ENCODE measurements at regions not wholly inside any gene's neighbourhood (a gene's known extent, or its start where the extent isn't known, plus 50 kb on each side); places are given as distances from the start of the nearest gene placed in this dataset.

DNA sequence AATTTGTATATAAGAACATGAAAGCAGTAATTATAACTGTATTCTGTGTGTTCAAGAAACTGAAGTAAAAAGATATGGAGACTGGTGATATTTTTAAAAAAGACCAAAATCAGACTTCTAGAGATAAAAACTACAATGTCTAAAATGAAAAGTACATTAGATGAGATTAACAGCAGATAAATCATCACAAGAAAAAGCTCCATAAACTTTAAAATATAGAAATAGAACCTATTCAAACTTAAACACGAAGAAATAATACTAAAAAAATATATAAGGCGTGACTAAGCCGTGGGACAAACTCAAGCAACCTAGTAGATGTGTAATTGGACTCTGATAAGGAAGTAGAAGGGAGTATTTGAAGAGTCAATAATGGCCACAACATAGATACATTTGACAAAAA is 189.1 kb upstream of the ZMIZ1 start:
- DNase-seq (ENCODE audit: low read depth) = no peak

DNA sequence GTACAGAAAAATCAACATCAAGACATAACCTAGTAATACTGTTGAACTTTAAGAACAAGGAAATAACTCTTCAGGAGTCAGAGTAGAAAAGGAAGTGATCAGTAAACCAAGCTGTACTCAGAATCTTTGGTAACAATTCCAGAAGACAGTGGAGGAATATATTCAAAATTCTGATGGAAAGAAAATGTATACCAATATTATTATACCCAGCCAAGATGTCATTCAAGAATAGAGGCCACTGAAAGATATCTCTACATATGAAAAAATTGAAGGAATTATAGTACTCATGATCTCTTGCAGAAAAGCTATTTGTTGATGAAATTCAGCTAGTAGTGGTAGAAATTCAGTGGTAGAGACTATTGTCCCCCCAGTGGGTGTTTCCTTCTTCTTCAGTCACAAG is 182.6 kb upstream of the ZMIZ1 start:
- DNase-seq (ENCODE audit: low read depth) = no peak

GRCh38 chr10:78889536-78890063 is 179.2 kb upstream of the ZMIZ1 start:
- no peak for DNase-seq (ENCODE audit: low read depth)

- DNase-seq (ENCODE audit: low read depth) = no peak
These were observed 178.3 kb upstream of the ZMIZ1 start for GRCh38 chr10:78890506-78890905.

DNA sequence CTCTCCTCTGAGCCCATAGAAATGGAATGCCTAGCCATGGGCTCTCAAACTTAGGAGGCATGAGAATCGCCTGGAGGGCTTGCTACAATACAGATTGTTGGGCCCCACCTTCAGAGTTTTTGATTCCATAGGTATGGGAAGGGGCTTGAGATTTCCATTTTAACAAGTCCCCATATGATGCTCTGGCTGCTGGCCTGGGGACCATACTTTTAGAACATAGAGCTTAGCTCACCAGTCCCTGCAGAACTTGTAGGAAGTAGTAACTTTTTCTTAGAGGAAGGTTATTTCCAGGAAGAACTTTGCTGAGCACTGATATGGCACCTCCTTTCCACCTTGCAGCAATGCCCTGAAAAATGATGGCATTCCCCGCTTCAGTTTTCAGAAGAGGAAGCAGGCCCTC is 177.0 kb upstream of the ZMIZ1 start:
- DNase-seq (ENCODE audit: low read depth) = no peak

GRCh38 chr10:78892338-78893176 is 176.2 kb upstream of the ZMIZ1 start:
- DNase-seq (ENCODE audit: low read depth) = no peak

DNA sequence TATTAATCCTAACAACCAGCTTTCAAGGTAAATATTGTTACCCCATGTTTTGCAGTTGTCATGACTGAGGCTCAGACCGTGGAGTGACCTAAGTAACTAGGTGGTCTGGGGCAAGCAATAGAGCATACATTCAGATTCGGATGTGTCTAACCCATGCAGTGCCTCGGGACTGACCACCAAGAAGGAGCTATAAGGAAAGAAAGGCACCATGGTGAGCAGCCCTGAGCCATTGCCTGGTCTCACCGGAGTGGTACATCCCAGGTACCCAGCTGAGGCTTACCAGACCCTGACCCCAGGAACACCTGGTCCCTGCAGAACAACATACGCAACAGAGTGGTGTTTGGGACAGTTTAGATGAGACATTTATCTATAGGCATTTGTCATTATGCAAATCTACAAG is 175.5 kb upstream of the ZMIZ1 start:
- DNase-seq (ENCODE audit: low read depth) = no peak

DNA sequence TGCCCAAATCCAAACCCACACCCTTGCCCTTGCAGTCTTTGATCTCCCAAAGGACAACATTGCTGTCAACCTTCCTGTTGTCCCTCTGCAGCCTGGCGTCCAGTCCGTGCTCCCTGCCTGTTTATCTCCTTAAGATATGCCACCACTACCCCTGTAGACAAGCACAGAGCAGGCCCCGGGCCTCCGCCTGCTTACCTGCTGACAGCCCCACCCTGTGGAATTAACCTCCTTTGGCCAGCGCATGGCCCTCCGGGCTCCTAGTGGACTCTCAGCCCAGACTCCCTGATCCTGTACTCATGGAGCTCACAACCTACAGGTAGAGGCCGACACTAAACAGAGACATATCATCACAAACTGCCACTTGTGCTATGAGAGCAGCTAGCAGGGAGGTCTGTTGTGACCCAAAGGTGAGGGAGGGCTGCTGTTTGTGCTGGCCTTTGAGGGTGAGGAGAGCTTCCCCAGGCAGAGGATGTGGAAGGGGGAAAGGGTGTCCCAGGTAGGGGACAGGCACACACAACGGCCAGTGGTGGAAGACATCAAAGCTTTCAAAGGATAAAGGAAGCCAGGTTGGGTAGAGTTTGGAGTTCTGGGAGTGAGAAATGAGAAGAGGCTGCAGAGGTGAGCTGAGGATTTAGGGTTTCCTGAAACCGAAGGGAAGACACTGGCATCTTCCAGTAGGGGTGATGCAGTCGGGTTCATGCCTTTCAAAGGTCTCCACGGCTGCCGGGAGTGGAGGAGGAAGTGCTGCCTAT is 174.5 kb upstream of the ZMIZ1 start:
- DNase-seq (ENCODE audit: low read depth) = no peak

DNA sequence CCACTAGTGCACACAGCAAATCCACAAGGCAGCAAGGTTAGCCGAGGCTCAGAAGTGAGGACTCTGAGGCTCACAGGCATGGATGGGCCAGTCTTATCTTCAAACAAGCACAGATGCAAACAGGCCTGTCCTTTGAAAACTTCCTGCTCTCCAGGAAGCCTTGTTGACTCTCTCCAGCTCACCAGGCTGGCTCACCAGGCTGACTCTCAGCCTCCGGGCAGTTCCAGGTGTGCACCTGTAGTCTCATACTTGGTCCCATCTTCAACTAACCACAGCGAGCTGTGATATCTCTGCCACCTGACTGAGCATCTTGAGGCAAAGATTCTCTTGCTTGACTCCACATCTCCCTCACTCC is 173.9 kb upstream of the ZMIZ1 start:
- no peak for DNase-seq (ENCODE audit: low read depth)

DNA sequence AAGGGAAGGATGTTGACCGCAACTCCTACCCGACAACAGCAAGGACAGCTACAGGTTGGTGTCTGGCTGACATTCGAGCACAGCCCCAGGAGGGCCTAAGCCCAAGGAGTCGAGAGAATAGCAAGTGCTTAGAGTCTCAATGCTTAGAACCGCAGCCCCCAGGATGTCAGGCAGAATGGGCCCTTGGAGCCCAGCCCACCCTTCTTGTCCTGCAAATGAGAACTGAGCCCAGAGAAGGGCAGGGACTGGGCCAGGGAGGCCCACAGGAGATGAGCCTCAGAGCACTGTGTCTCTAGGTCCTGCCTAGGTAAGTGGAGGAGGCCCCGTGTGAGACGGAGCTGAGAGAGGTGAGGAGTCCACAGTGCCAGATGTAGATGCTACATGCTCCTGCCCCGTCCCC is 173.3 kb upstream of the ZMIZ1 start:
- no peak for DNase-seq (ENCODE audit: low read depth)

DNA sequence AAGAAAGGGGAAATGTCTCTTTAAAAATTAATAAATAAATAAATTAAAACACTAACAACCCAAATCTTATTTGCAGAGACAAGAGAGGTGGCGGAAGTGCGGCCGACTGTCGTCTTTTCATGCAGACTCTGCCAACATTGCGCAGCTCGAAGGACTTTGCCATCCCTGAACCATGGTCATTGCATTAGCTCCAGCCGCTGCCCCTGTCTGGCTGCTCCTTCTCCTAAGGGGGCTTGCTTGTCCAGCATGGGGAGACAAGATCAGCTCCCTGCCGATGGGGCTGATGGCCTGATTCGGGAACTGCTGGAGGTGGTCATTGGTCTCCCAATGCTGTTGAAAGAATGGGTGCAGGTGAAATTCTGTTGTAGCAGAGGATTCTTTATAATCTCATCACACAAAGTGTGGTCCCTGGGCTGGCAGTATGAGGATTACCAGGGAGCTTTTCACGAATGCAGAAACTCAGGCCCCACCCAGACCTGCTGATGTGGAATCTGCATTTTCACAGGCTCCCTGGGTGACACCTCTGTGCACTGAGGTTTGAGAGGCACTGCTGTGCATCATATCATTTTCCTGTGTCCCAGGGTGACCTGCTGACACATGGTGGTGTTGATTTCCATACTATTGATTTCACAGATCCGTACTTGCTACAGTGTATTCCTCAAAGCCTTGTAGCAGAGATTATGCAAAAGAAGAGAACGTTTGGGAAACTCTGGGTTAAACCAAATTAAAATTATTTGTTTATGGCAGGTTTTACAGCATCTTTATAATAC is 172.4 kb upstream of the ZMIZ1 start:
- no peak for DNase-seq (ENCODE audit: low read depth)

GRCh38 chr10:78898341-78899097 is 170.2 kb upstream of the ZMIZ1 start:
- no peak for DNase-seq (ENCODE audit: low read depth)

- no peak for DNase-seq (ENCODE audit: low read depth)
These were observed 169.5 kb upstream of the ZMIZ1 start for GRCh38 chr10:78899098-78899754.

DNA sequence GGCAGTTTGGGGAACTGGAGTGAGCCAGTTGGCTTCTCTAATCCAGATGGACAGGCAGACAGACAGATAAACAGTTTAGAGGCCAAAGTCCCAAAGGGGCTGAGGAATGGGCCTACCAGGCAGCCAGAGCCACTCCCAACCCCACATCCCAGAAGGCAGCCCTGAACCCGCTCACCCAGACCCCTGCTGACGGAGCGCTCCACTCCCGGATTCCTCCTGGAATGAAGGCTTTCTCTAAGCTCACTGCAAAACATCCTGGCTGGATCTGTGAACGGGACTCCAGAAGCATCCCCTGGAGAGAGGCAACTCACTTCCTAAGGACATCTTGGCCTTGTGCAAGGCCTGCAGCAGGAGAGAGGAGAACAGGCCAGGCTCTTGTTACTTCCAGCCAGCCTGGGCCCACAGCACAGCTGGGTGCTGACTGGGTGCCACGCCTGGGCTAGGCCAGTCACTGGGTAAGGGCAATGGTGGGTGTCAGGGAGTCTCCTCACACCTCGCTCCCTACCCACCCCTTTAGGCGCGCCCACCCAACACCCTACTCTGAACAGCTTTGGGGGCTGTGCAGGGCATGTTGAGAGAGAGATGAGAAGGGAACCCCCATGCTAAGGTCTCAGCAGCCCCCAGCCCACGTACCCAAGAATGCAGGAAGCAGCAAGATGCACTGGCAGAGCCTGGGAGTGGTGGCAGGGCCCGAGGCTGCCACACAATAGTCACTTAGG is 168.6 kb upstream of the ZMIZ1 start:
- no peak for DNase-seq (ENCODE audit: low read depth)

DNA sequence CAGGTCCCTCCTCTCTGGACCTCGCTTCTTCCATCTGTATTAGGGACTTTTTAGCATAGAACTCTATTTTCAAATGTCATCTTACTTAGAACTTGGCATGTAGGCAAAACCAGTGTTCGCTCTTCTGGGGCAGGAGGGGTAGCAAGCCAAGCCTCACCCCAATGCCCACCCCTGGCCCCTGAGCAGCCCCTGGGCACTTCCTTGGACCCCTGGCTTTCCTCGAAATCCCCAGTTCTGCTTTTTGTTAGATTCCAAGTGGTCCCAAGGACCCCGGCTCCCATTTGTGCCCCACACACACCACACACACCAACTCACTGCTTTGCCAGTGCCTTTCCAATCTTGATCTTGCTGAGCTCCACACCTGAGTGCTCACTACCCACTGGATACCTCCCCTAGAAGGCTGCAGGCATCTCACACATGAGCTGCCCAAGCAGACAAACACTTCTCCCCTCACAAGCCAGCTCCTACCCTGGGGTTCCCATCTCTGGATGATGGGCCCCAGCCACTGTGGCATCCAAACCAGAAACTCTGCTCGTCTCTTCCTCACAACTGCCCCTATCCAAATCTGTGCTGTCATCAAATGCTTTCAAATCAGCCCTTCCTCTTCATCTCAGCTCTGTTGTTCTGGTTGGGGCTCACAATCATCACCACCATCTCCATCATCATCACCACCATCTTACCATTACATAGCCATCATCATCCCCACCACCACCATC is 167.9 kb upstream of the ZMIZ1 start:
- no peak for DNase-seq (ENCODE audit: low read depth)

DNA sequence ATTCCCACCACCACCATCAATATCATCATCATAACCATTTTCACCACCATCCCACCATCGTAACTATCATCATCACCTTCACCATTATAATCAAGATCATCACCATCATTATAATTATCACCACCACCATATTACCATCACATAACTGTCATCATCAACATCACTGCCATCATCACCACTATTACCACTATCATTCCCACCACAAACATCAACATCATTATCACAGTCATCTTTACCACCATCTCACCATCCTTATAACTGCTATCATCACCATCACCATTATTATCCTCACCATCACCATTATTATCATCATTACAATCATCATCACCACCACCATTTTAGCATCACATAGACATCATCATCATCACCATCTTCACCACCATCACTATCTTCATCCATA is 167.1 kb upstream of the ZMIZ1 start:
- DNase-seq (ENCODE audit: low read depth) = no peak

DNA sequence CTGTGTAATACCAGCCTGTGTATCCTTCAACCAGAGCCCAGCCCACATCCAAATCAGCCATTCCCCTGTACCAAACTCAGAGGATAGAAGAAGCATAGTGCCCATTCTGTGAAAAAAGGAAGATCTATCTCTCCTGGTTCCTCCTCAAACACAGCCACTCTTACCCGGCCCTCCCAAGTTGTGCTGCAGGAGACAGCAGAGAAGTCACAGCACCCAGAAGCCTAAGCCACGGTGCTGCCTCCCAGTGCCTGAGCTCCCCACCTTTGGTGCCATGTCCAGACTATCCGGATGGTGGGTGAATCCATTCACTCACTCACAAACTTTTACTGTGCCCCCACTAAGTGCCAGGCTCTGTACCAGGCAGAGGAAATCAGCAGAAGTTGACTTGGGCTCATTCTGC is 166.0 kb upstream of the ZMIZ1 start:
- DNase-seq (ENCODE audit: low read depth) = no peak

- no peak for DNase-seq (ENCODE audit: low read depth)
These were observed 165.3 kb upstream of the ZMIZ1 start for GRCh38 chr10:78903341-78903940.

GRCh38 chr10:78904196-78904595 is 164.6 kb upstream of the ZMIZ1 start:
- DNase-seq (ENCODE audit: low read depth) = no peak

Measured in non-pigmented ciliary epithelial cell (primary cell).